H1 (cell line): ENCODE measurements at regions not wholly inside any gene's neighbourhood (a gene's known extent, or its start where the extent isn't known, plus 50 kb on each side); places are given as distances from the start of the nearest gene placed in this dataset.

Experiments used
- CTCF ChIA-PET: fragments of 300-600 bp; sonication (Branson Sonifier 250); formaldehyde crosslinking; loops from one replicate; lab custom pipeline; 2021; ENCODE audit not compliant: partially characterized antibody; lab: Charles Lee
- POLR2A ChIA-PET: fragments of 300-600 bp; sonication (Branson Sonifier 250); formaldehyde crosslinking; loops from one replicate; lab custom pipeline; 2021; ENCODE audit warnings: inconsistent platforms; ENCODE audit not compliant: partially characterized antibody; lab: Charles Lee
- DNase-seq, 2 experiments: peaks; one replicate each; pipeline versions ENCODE4 v3.0.0 to v3.0.0-alpha.2; 2010 to 2022; ENCODE audit warnings: low spot score in 2 of 2, low read depth in 1 of 2, mixed read lengths in 1 of 2
- FAIRE-seq: peaks from 2 replicates; lab custom pipeline; 2011; peaks lifted over from hg19 to GRCh38; lab: Jason Lieb, UNC
- H2AFZ ChIP-seq: 2 replicates; pipeline ENCODE4 v1.8.1; 2012; ENCODE audit warnings: low read length, inconsistent platforms
- H2AK5ac ChIP-seq: 2 replicates; pipeline ENCODE4 v1.6.1; 2013; ENCODE audit warnings: low read depth, low read length
- H2BK120ac ChIP-seq: replicated peaks from 2 replicates; pipeline ENCODE3; 2013; ENCODE audit warnings: low read depth, low read length, inconsistent platforms
- H2BK12ac ChIP-seq: 2 replicates; pipeline ENCODE4 v1.6.1; 2013; ENCODE audit warnings: low read depth, low read length
- H2BK15ac ChIP-seq: 2 replicates; pipeline ENCODE4 v1.6.1; 2013; ENCODE audit warnings: low read length
- H2BK20ac ChIP-seq: 2 replicates; pipeline ENCODE4 v1.6.1; 2013; ENCODE audit warnings: low read length
- H2BK5ac ChIP-seq: 2 replicates; pipeline ENCODE4 v1.6.1; 2013; ENCODE audit warnings: low read depth, low read length
- H3K14ac ChIP-seq: 2 replicates; pipeline ENCODE4 v1.6.1; 2013; ENCODE audit warnings: inconsistent platforms; ENCODE audit not compliant: insufficient read length
- H3K18ac ChIP-seq: 2 replicates; pipeline ENCODE4 v1.6.1; 2013; ENCODE audit warnings: low read length; ENCODE audit errors: extremely low read depth
- H3K23ac ChIP-seq: 2 replicates; pipeline ENCODE4 v1.6.1; 2013; ENCODE audit warnings: inconsistent platforms; ENCODE audit not compliant: insufficient read length
- H3K23me2 ChIP-seq: 2 replicates; pipeline ENCODE4 v1.6.1; 2013; ENCODE audit warnings: low read depth, low read length
- H3K27ac ChIP-seq: 2 replicates; pipeline ENCODE4 v1.6.1; 2011; ENCODE audit warnings: low read depth, low read length, inconsistent platforms
- H3K27me3 ChIP-seq, 4 experiments: replicated peaks in 1 of 4; 1 replicate in 1 of 4; 2 replicates in 3 of 4; pipeline versions ENCODE4 v1.6.1 to v1.8.1; 2011 to 2013; ENCODE audit warnings: low read length in 3 of 4, mild to moderate bottlenecking in 3 of 4, inconsistent platforms in 2 of 4, mixed read lengths in 2 of 4, moderate library complexity in 1 of 4; ENCODE audit not compliant: control insufficient read depth in 3 of 4, insufficient read depth in 3 of 4; ENCODE audit errors: extremely low read depth in 1 of 4
- H3K36me3 ChIP-seq, 4 experiments: 2 replicates each; pipeline versions ENCODE4 v1.6.1 to v1.8.1; 2011 to 2013; ENCODE audit warnings: mild to moderate bottlenecking in 4 of 4, low read length in 3 of 4, moderate library complexity in 2 of 4, control low read depth in 1 of 4, inconsistent platforms in 1 of 4; ENCODE audit not compliant: insufficient read depth in 4 of 4, control insufficient read depth in 2 of 4
- H3K4ac ChIP-seq: replicated peaks from 2 replicates; pipeline ENCODE3; 2013; ENCODE audit warnings: low read length, low read depth, mixed read lengths, inconsistent platforms; ENCODE audit not compliant: insufficient read length
- H3K4me1 ChIP-seq, 4 experiments: replicated peaks in 1 of 4; 1 replicate in 1 of 4; 2 replicates in 3 of 4; pipeline versions ENCODE4 v1.6.1 to v1.8.1; 2011 to 2013; ENCODE audit warnings: low read length in 3 of 4, inconsistent platforms in 2 of 4, mixed read lengths in 1 of 4; ENCODE audit not compliant: insufficient read depth in 4 of 4, control insufficient read depth in 3 of 4
- H3K4me2 ChIP-seq, 2 experiments: 2 replicates each; pipeline versions ENCODE4 v1.6.1 to v1.8.1; 2011 to 2013; ENCODE audit warnings: low read depth in 2 of 2, low read length in 2 of 2, control low read depth in 1 of 2, inconsistent platforms in 1 of 2, mild to moderate bottlenecking in 1 of 2; ENCODE audit not compliant: insufficient read depth in 1 of 2
- H3K4me3 ChIP-seq, 4 experiments: fragments of 200-600, 300-600 bp in 1 of 4; sonication (generic), shearing (Covaris generic), sonication (Bioruptor Twin) in 1 of 4; 2 replicates each; pipeline versions ENCODE4 v1.5.1 to v1.8.1; 2011 to 2016; ENCODE audit warnings: low read length in 4 of 4, low read depth in 3 of 4, control low read depth in 2 of 4, inconsistent platforms in 2 of 4, mild to moderate bottlenecking in 2 of 4, mixed read lengths in 1 of 4, moderate library complexity in 1 of 4; ENCODE audit not compliant: insufficient read depth in 2 of 4; ENCODE audit errors: extremely low read depth in 1 of 4
- H3K56ac ChIP-seq: replicated peaks from 2 replicates; pipeline ENCODE3; 2013; ENCODE audit warnings: low read depth, mild to moderate bottlenecking, mixed read lengths, low read length, inconsistent platforms; ENCODE audit not compliant: insufficient read length
- H3K79me1 ChIP-seq: 2 replicates; pipeline ENCODE4 v1.6.1; 2013; ENCODE audit warnings: low read depth, low read length, control low read depth
- H3K79me2 ChIP-seq, 2 experiments: 2 replicates each; pipeline versions ENCODE4 v1.6.1 to v1.8.1; 2012 to 2013; ENCODE audit warnings: low read length in 2 of 2, mild to moderate bottlenecking in 2 of 2, inconsistent platforms in 1 of 2; ENCODE audit not compliant: insufficient read depth in 2 of 2, control insufficient read depth in 1 of 2
- H3K9ac ChIP-seq, 4 experiments: replicated peaks in 1 of 4; 1 replicate in 1 of 4; 2 replicates in 3 of 4; pipeline versions ENCODE4 v1.6.1 to v1.8.1; 2011 to 2013; ENCODE audit warnings: low read depth in 3 of 4, low read length in 3 of 4, control low read depth in 2 of 4, mild to moderate bottlenecking in 2 of 4, moderate library complexity in 2 of 4, inconsistent platforms in 1 of 4; ENCODE audit errors: extremely low read depth in 1 of 4
- H3K9me3 ChIP-seq, 2 experiments: 2 replicates each; pipeline versions ENCODE4 v1.6.1 to v1.8.1; 2012 to 2013; ENCODE audit warnings: mild to moderate bottlenecking in 2 of 2, moderate library complexity in 2 of 2, control low read depth in 1 of 2, inconsistent platforms in 1 of 2, low read depth in 1 of 2, low read length in 1 of 2, mixed read lengths in 1 of 2; ENCODE audit not compliant: insufficient read depth in 2 of 2
- H4K20me1 ChIP-seq, 2 experiments: replicated peaks in 1 of 2; 2 replicates each; pipeline versions ENCODE3 to v1.8.1; 2011 to 2013; ENCODE audit warnings: inconsistent platforms in 2 of 2, low read length in 2 of 2, mild to moderate bottlenecking in 1 of 2; ENCODE audit not compliant: insufficient read depth in 2 of 2, control insufficient read depth in 1 of 2
- H4K5ac ChIP-seq: 2 replicates; pipeline ENCODE4 v1.6.1; 2013; ENCODE audit warnings: low read length, low read depth, mixed read lengths, inconsistent platforms; ENCODE audit not compliant: insufficient read length
- H4K8ac ChIP-seq: 2 replicates; pipeline ENCODE4 v1.8.0; 2013; ENCODE audit warnings: mild to moderate bottlenecking, moderate library complexity, low read length, inconsistent platforms; ENCODE audit not compliant: insufficient read depth; ENCODE audit errors: extremely low read depth
- H4K91ac ChIP-seq: replicated peaks from 2 replicates; pipeline ENCODE3; 2013; ENCODE audit warnings: low read length, mixed read lengths, inconsistent platforms; ENCODE audit not compliant: insufficient read length
- CBX8 ChIP-seq: fragments of 300-800, 300-1000 bp; sonication (generic); IDR thresholded peaks from 2 replicates; pipeline ENCODE4 v1.7.1; 2016; ENCODE audit warnings: low read depth, low read length, borderline replicate concordance
- CEBPB ChIP-seq: IDR thresholded peaks from 2 replicates; pipeline ENCODE4 v1.6.1; 2012; ENCODE audit warnings: low read depth, low read length
- CHD1 ChIP-seq: IDR thresholded peaks from 2 replicates; pipeline ENCODE4 v1.6.1; 2012; ENCODE audit warnings: low read depth, low read length, improper control_type of control experiment
- KDM1A ChIP-seq: fragments of 200-600, 300-600 bp; sonication (generic); IDR thresholded peaks from 2 replicates; pipeline ENCODE4 v1.7.1; 2016; ENCODE audit warnings: mild to moderate bottlenecking, low read length, borderline replicate concordance
- RNF2 ChIP-seq: fragments of 200-900, 300-1000 bp; sonication (generic); IDR thresholded peaks from 2 replicates; pipeline ENCODE4 v1.7.1; 2016; ENCODE audit warnings: borderline replicate concordance, low read depth, mild to moderate bottlenecking, antibody characterized with exemption, low read length; ENCODE audit not compliant: poor library complexity, severe bottlenecking; ENCODE audit errors: missing control alignments
- SP4 ChIP-seq: IDR thresholded peaks from 2 replicates; pipeline ENCODE4 v1.6.1; 2012; ENCODE audit warnings: low read length, inconsistent platforms
- TAF7 ChIP-seq: optimal IDR thresholded peaks from 2 replicates; pipeline ENCODE3; 2011; ENCODE audit warnings: low read depth, mild to moderate bottlenecking, inconsistent platforms, low read length, moderate library complexity, borderline replicate concordance
- ZNF274 ChIP-seq: IDR thresholded peaks from 2 replicates; pipeline ENCODE4 v1.7.0; 2012; ENCODE audit warnings: low read length, borderline replicate concordance; ENCODE audit errors: extremely low read depth
- WGBS, 2 experiments: shearing (Covaris generic) in 1 of 2; methylation state at CpG; one replicate each; pipeline versions ENCODE4 v1.1.6 to v1.1.7; 2013 to 2015; ENCODE audit warnings: low lambda C conversion rate in 2 of 2, mixed read lengths in 2 of 2, inconsistent platforms in 1 of 2, low coverage in 1 of 2, missing lambda C conversion rate in 1 of 2; ENCODE audit not compliant: insufficient replicate concordance in 2 of 2, insufficient coverage in 1 of 2, insufficient read length in 1 of 2; ENCODE audit errors: extremely low coverage in 1 of 2, missing lambda C conversion rate in 1 of 2; 5-methylcytosine and 5-hydroxymethylcytosine counted together

DNA sequence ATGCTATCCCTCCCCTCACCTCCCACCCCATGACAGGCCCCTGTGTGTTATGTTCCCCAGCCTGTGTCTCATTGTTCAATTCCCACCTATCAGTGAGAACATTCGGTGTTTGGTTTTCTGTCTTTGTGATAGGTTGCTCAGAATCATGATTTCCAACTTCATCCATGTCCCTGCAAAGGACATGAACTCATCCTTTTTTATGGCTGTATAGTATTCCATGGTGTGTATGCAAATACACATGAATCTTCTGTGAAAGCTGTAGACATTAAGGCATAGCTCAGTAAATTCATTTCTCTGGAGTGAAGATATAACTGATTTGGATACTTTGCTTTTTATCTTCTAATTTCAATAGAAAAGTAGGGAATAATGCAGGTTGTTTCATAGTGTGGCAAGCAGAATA is 125.8 kb upstream of the C1QTNF9B start:
- Histone ChIP-seq H2AK5ac (no peak overlapping the region), H3K36me3 (no peaks in the 10 kb centered on the region), H4K8ac (no peak overlapping the region), H3K4ac (no peak overlapping the region), H3K9ac (no peak overlapping the region), H2BK120ac (no peak overlapping the region), H3K27me3 (no peaks in the 10 kb centered on the region), H2BK12ac (no peak overlapping the region), H3K4me1 (no peaks in the 10 kb centered on the region), H3K4me2 (no peak overlapping the region), H3K14ac (no peak overlapping the region), H3K4me3 (no peak overlapping the region), H3K9me3 (no peaks in the 10 kb centered on the region), H2BK15ac (no peak overlapping the region), H4K91ac (no peak overlapping the region), H3K18ac (no peak overlapping the region), H3K23me2 (peaks cover 2% of the 10 kb centered on the region; the same call in 1 of the 2 replicates), H2AFZ (no peak overlapping the region), H2BK20ac (no peak overlapping the region), H2BK5ac (no peak overlapping the region), H3K23ac (no peak overlapping the region), H4K20me1 (no peaks in the 10 kb centered on the region), H3K79me1 (no peaks in the 10 kb centered on the region), H3K56ac (no peak overlapping the region), H4K5ac (no peak overlapping the region), H3K27ac (no peak overlapping the region), H3K79me2 (no peaks in the 10 kb centered on the region)
- CTCF ChIA-PET, result interaction anchor here (0.8 to 6.7 kb wide), 5 partner anchors 15 to 205 kb away, joined by 3 to 130 read pairs (median 58); no protein-coding TSS in a partner anchor
- DNase-seq (no peak), FAIRE-seq (no peak)
- 88% methylated on average over 1 of the region's 1 CpG; no CpG with 5 or more reads in 1 of the 2 experiments for WGBS, 2 experiments
- POLR2A ChIA-PET, result no interaction called here
- TF ChIP-seq TAF7 (no peak), CEBPB (no peak), RNF2 (no peak), KDM1A (0 out of 2 replicates have a peak, but pooled peaks have one; percentile 21), CHD1 (no peak), ZNF274 (no peak), SP4 (no peak), CBX8 (no peak)
